CD4-positive, alpha-beta memory T cell (primary cell): ENCODE measurements at regions not wholly inside any gene's neighbourhood (a gene's known extent, or its start where the extent isn't known, plus 50 kb on each side); places are given as distances from the start of the nearest gene placed in this dataset.

ENCODE experiments used
- CTCF ChIA-PET: fragments of 350-600 bp; sonication (Branson Sonifier 250); formaldehyde crosslinking; loops from one replicate; lab custom pipeline; 2021; ENCODE audit warnings: inconsistent platforms; ENCODE audit not compliant: partially characterized antibody; lab: Charles Lee
- POLR2A ChIA-PET: fragments of 350-600 bp; sonication (Branson Sonifier 250); formaldehyde crosslinking; loops from one replicate; lab custom pipeline; 2021; ENCODE audit not compliant: partially characterized antibody; lab: Charles Lee
- DNase-seq, 5 donors: peaks; one replicate each; pipeline versions ENCODE4 v3.0.0 to v3.0.0-alpha.2; 2020 to 2022; ENCODE audit warnings: mixed read lengths in 1 of 5
- H3K27ac ChIP-seq: one replicate; pipeline ENCODE4 v1.7.0; 2013; ENCODE audit warnings: low read depth, low read length
- H3K27me3 ChIP-seq: 2 replicates; pipeline ENCODE4 v1.7.0; 2013; ENCODE audit warnings: mild to moderate bottlenecking, low read length, moderate library complexity; ENCODE audit not compliant: insufficient read depth
- H3K36me3 ChIP-seq: 2 replicates; pipeline ENCODE4 v1.7.0; 2013; ENCODE audit warnings: mild to moderate bottlenecking, low read length, moderate library complexity; ENCODE audit not compliant: insufficient read depth
- H3K4me1 ChIP-seq: 2 replicates; pipeline ENCODE4 v1.7.0; 2013; ENCODE audit warnings: mild to moderate bottlenecking, low read length, moderate library complexity; ENCODE audit not compliant: insufficient read depth
- H3K4me3 ChIP-seq, 2 donors: one replicate each; pipeline ENCODE4 v1.7.0; 2013; ENCODE audit warnings: low read length in 2 of 2, mild to moderate bottlenecking in 1 of 2
- H3K9me3 ChIP-seq, 2 donors: one replicate each; pipeline ENCODE4 v1.7.0; 2013; ENCODE audit warnings: low read length in 2 of 2, control low read depth in 1 of 2; ENCODE audit not compliant: control insufficient read depth in 1 of 2
- H3K27ac Mint-ChIP-seq, 7 donors: one replicate each; pipeline ENCODE4 v1.8.0; 2020 to 2021; ENCODE audit warnings: mixed read lengths in 7 of 7, mild to moderate bottlenecking in 6 of 7, inconsistent platforms in 3 of 7, moderate library complexity in 3 of 7
- H3K27me3 Mint-ChIP-seq, 2 donors: one replicate each; pipeline ENCODE4 v1.8.0; 2020 to 2021; ENCODE audit warnings: mixed read lengths in 2 of 2
- H3K36me3 Mint-ChIP-seq, 2 donors: one replicate each; pipeline ENCODE4 v1.8.0; 2020 to 2021; ENCODE audit warnings: mixed read lengths in 2 of 2, inconsistent platforms in 1 of 2, mild to moderate bottlenecking in 1 of 2
- H3K4me1 Mint-ChIP-seq, 4 donors: one replicate each; pipeline ENCODE4 v1.8.0; 2020 to 2021; ENCODE audit warnings: mixed read lengths in 4 of 4, mild to moderate bottlenecking in 1 of 4
- H3K4me3 Mint-ChIP-seq, 8 donors: one replicate each; pipeline ENCODE4 v1.8.0; 2020 to 2021; ENCODE audit warnings: mixed read lengths in 8 of 8, mild to moderate bottlenecking in 7 of 8, moderate library complexity in 6 of 8, inconsistent platforms in 3 of 8
- H3K9me3 Mint-ChIP-seq, 8 donors: one replicate each; pipeline ENCODE4 v1.8.0; 2020 to 2021; ENCODE audit warnings: mixed read lengths in 8 of 8, mild to moderate bottlenecking in 5 of 8, inconsistent platforms in 3 of 8, moderate library complexity in 1 of 8
- intact Hi-C: fragments of 100-400 bp; cut with micrococcal nuclease; formaldehyde crosslinking; loops from one replicate; pipeline ENCODE4 v1.15.1; 2023

- H3K36me3 ChIP-seq = no peaks in the 10 kb centered on the region
- no peak for DNase-seq
- Mint-ChIP-seq H3K27ac (no peak overlapping the region), H3K36me3 (no peaks in the 10 kb centered on the region), H3K4me3 (no peak overlapping the region), H3K4me1 (no peaks in the 10 kb centered on the region), H3K27me3 (no peaks in the 10 kb centered on the region), H3K9me3 (no peaks in the 10 kb centered on the region)
- intact Hi-C loops = no loop called here
- no peak overlapping the region for H3K4me3 ChIP-seq
- ChIA-PET CTCF (no interaction called here), POLR2A (no interaction called here)
- no peaks in the 10 kb centered on the region for H3K27me3 ChIP-seq
- no peaks in the 10 kb centered on the region for H3K9me3 ChIP-seq
- no peak overlapping the region for H3K27ac ChIP-seq
- no peaks in the 10 kb centered on the region for H3K4me1 ChIP-seq
Observed at GRCh38 chr1:96360036-96360795, 361.4 kb upstream of the PTBP2 start.

DNA sequence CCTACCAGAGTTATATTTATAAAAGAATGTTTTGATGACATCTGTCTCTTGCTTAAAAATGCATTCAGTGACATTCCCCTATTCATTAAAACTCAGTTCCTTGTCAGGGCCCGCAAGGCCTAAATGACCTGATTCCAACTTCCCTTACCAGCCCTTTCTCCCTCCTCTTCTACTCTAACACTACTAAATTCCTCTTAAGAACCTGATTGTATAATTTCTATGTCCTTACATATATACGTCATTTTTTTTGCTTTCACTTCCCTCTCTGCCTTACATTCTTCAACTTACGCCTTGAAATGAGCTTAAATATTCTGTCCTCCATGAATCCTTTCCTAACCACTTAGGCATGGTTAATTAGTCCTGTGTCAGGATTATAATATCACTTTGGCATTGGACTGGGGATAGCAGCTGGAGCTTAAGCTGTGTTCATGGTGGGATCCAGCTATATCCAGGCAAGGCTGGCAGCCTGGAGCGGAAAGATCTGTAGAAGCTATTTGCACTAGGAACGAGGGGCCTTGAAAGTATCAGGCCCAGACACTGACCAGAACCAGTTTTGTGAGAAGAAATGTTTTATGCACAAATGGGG lies 360.2 kb upstream of the PTBP2 start:
- Mint-ChIP-seq H3K4me1 (no peaks in the 10 kb centered on the region), H3K27ac (no peak overlapping the region)
- DNase-seq = no peak

DNA sequence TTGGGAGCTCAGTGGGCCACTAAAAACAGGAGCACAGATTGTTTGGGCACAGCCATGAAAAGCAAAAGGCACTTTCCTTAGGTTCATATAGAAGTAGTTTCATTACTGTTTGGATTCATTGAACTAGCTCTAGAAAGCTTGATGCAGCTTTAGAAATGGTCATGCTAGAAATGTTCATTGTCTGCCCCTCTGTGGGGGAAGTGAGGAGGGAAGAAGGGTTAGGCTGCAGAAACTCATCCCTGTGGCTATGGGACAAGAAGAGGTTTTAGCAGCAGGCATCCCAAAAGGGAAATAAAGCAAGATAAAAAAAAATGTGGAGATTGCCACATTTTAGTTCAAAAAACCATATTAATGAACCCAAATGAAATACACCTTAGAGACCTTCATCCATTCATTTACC lies 359.6 kb upstream of the PTBP2 start:
- H3K27ac ChIP-seq = no peak overlapping the region
- Mint-ChIP-seq H3K27ac (no peak overlapping the region), H3K36me3 (no peaks in the 10 kb centered on the region), H3K9me3 (no peaks in the 10 kb centered on the region), H3K27me3 (no peaks in the 10 kb centered on the region), H3K4me1 (no peaks in the 10 kb centered on the region), H3K4me3 (no peak overlapping the region)
- ChIA-PET POLR2A (no interaction called here), CTCF (no interaction called here)
- H3K4me3 ChIP-seq = no peak overlapping the region
- no peaks in the 10 kb centered on the region for H3K9me3 ChIP-seq
- no peak for DNase-seq
- no peaks in the 10 kb centered on the region for H3K27me3 ChIP-seq
- no peaks in the 10 kb centered on the region for H3K36me3 ChIP-seq
- intact Hi-C loops = no loop called here
- H3K4me1 ChIP-seq = no peaks in the 10 kb centered on the region

More for the DNA sequence above, 360.2 kb upstream of the PTBP2 start:
- no peaks in the 10 kb centered on the region for H3K9me3 ChIP-seq
- CTCF ChIA-PET = no interaction called here
- no peaks in the 10 kb centered on the region for H3K27me3 ChIP-seq
- H3K4me1 ChIP-seq = no peaks in the 10 kb centered on the region
- no peaks in the 10 kb centered on the region for H3K9me3 Mint-ChIP-seq
- no peaks in the 10 kb centered on the region for H3K36me3 ChIP-seq
- no peak overlapping the region for H3K27ac ChIP-seq
- H3K4me3 ChIP-seq = no peak overlapping the region
- no peaks in the 10 kb centered on the region for H3K27me3 Mint-ChIP-seq
- POLR2A ChIA-PET = no interaction called here
- intact Hi-C loops = no loop called here
- no peak overlapping the region for H3K4me3 Mint-ChIP-seq
- H3K36me3 Mint-ChIP-seq = no peaks in the 10 kb centered on the region

DNA sequence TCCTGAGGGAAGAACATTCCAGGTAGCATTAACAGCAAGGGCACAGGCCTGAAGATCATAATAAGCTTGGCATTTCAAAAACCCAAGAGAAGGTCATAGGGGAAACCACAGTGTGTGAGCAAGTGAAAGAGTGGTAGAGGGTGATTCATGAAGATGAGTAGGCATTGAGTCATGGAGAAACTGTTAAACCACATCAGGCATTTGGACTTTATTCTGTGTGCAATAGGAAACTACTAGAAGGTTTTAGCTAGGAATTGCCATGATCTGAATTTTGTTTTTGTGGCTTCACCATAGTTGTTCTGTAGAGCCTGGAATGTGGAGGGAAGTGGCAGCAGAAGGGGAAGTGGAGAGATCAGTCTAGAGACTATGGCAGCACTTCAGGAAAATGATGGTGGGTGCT lies 359.0 kb upstream of the PTBP2 start:
- no peaks in the 10 kb centered on the region for H3K4me1 ChIP-seq
- Mint-ChIP-seq H3K27ac (no peak overlapping the region), H3K9me3 (no peaks in the 10 kb centered on the region), H3K4me1 (no peaks in the 10 kb centered on the region), H3K36me3 (no peaks in the 10 kb centered on the region), H3K27me3 (no peaks in the 10 kb centered on the region), H3K4me3 (no peak overlapping the region)
- intact Hi-C loops = no loop called here
- CTCF ChIA-PET = no interaction called here
- no peak for DNase-seq
- POLR2A ChIA-PET = no interaction called here
- H3K36me3 ChIP-seq = no peaks in the 10 kb centered on the region
- no peak overlapping the region for H3K27ac ChIP-seq
- no peaks in the 10 kb centered on the region for H3K9me3 ChIP-seq
- no peaks in the 10 kb centered on the region for H3K27me3 ChIP-seq
- H3K4me3 ChIP-seq = no peak overlapping the region

DNA sequence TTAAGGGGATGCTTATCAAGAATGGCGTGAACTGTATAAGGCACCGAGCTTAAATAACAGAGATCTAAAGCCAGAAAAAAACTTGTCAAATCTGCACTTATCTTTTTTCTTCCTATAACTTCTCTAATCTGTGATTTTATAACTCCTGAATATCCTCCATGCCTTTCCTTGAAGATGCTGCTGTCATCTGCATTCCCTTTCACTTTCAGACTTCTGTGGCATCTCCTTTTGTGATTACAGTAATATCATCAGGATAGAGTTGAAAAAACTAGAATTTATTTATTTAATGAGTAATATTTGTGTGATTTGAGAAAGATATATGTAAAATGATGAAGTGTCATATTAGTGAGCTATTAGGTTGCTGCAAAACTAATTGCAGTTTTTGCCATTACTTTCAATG lies 357.8 kb upstream of the PTBP2 start:
- intact Hi-C loops = no loop called here

DNA sequence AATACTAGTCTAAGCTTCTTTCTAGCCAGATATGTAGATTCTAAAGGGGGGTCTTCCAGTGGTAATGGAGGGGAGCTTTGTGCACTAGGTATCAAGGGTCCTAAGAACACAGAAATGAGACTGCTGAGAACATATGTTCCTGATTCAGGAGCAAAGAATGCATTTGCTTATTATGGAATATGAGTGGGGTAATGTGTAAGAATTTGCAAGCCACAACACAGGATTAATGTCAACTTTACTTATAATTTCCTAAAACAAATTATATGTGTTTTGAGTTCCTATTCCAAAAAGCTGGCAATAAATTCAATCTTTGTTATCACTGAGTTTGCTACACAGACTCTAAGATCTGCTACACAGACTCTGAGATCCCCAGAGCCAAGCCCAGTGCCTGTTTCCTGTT lies 357.0 kb upstream of the PTBP2 start:
- no peaks in the 10 kb centered on the region for H3K4me1 Mint-ChIP-seq
- H3K4me3 Mint-ChIP-seq = no peak overlapping the region
- no peaks in the 10 kb centered on the region for H3K9me3 ChIP-seq
- no peak overlapping the region for H3K27ac ChIP-seq
- no peak overlapping the region for H3K27ac Mint-ChIP-seq
- DNase-seq = no peak
- no peaks in the 10 kb centered on the region for H3K36me3 Mint-ChIP-seq
- no peaks in the 10 kb centered on the region for H3K36me3 ChIP-seq
- intact Hi-C loops = no loop called here
- no peaks in the 10 kb centered on the region for H3K27me3 ChIP-seq
- H3K9me3 Mint-ChIP-seq = peaks cover 0 to 5% (median 0%) of the 10 kb centered on the region in 8 donors
- no peaks in the 10 kb centered on the region for H3K27me3 Mint-ChIP-seq
- H3K4me1 ChIP-seq = no peaks in the 10 kb centered on the region
- ChIA-PET POLR2A (no interaction called here), CTCF (no interaction called here)
- H3K4me3 ChIP-seq = no peak overlapping the region

More for the DNA sequence above, 357.8 kb upstream of the PTBP2 start:
- Histone ChIP-seq H3K27ac (no peak overlapping the region), H3K36me3 (no peaks in the 10 kb centered on the region), H3K27me3 (no peaks in the 10 kb centered on the region), H3K4me1 (no peaks in the 10 kb centered on the region), H3K9me3 (no peaks in the 10 kb centered on the region), H3K4me3 (no peak overlapping the region)
- CTCF ChIA-PET = no interaction called here
- POLR2A ChIA-PET = no interaction called here
- Mint-ChIP-seq H3K4me1 (no peaks in the 10 kb centered on the region), H3K36me3 (no peaks in the 10 kb centered on the region), H3K27me3 (no peaks in the 10 kb centered on the region), H3K4me3 (no peak overlapping the region), H3K27ac (no peak overlapping the region), H3K9me3 (peaks cover 0 to 3% (median 0%) of the 10 kb centered on the region in 8 donors)
- DNase-seq = no peak

DNA sequence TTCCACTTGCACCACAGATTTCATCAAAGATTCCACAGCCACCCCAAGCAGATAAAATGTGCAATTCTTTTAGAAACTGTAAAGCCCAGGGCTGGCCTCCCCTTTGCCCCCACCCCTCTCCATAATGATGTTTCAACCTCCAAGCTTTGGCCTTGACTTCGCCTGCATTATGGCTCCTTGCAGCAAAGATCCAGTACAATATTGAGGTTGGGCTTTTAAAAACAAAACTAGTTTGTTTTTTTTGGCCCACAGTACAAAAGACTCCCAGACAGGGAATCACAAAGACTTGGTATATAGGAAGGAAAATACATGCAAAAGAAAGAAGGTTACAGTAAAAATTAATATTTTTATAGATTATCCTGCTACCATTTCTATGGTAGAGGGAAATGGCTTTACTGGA lies 356.5 kb upstream of the PTBP2 start:
- no peaks in the 10 kb centered on the region for H3K36me3 Mint-ChIP-seq
- intact Hi-C loops = no loop called here
- ChIA-PET POLR2A (no interaction called here), CTCF (no interaction called here)
- H3K4me3 Mint-ChIP-seq = no peak overlapping the region
- no peak overlapping the region for H3K27ac ChIP-seq
- H3K27me3 ChIP-seq = no peaks in the 10 kb centered on the region
- H3K27me3 Mint-ChIP-seq = no peaks in the 10 kb centered on the region
- no peaks in the 10 kb centered on the region for H3K36me3 ChIP-seq
- no peak for DNase-seq
- H3K9me3 Mint-ChIP-seq = peaks cover 0 to 5% (median 0%) of the 10 kb centered on the region in 8 donors
- no peaks in the 10 kb centered on the region for H3K9me3 ChIP-seq
- no peak overlapping the region for H3K4me3 ChIP-seq
- no peak overlapping the region for H3K27ac Mint-ChIP-seq
- H3K4me1 Mint-ChIP-seq = no peaks in the 10 kb centered on the region
- H3K4me1 ChIP-seq = no peaks in the 10 kb centered on the region
